CD14-positive monocyte (primary cell): ENCODE measurements at regions not wholly inside any gene's neighbourhood (a gene's known extent, or its start where the extent isn't known, plus 50 kb on each side); places are given as distances from the start of the nearest gene placed in this dataset.

ENCODE experiments used
- DNase-seq, 3 donors: peaks; one replicate each; pipeline ENCODE4 v3.0.0-alpha.2; 2011 to 2022
- H2AFZ ChIP-seq: 2 replicates; pipeline ENCODE4 v1.6.0; 2012; ENCODE audit warnings: mild to moderate bottlenecking, low read depth, low read length, inconsistent platforms; ENCODE audit not compliant: insufficient read depth, poor library complexity, severe bottlenecking
- H3K27ac ChIP-seq, 2 donors: 1 replicate in 1 of 2; 2 replicates in 1 of 2; pipeline ENCODE4 v1.5.1; 2012 to 2013; ENCODE audit warnings: low read length in 2 of 2, control low read depth in 1 of 2, inconsistent platforms in 1 of 2, low read depth in 1 of 2, mild to moderate bottlenecking in 1 of 2
- H3K27me3 ChIP-seq, 2 donors: one replicate each; pipeline versions ENCODE4 v1.6.0 to v1.6.1; 2011 to 2013; ENCODE audit warnings: low read length in 2 of 2; ENCODE audit not compliant: control insufficient read depth in 2 of 2, insufficient read depth in 2 of 2
- H3K36me3 ChIP-seq, 2 donors: replicated peaks in 1 of 2; 1 replicate in 1 of 2; 2 replicates in 1 of 2; pipeline versions ENCODE4 v1.5.1 to v1.6.1; 2012 to 2013; ENCODE audit warnings: low read length in 2 of 2, control low read depth in 1 of 2, inconsistent platforms in 1 of 2, mild to moderate bottlenecking in 1 of 2; ENCODE audit not compliant: insufficient read depth in 2 of 2, control insufficient read depth in 1 of 2
- H3K4me1 ChIP-seq, 2 donors: 1 replicate in 1 of 2; 2 replicates in 1 of 2; pipeline versions ENCODE4 v1.5.1 to v1.6.1; 2012 to 2013; ENCODE audit warnings: low read length in 2 of 2, control low read depth in 1 of 2, inconsistent platforms in 1 of 2, mild to moderate bottlenecking in 1 of 2, moderate library complexity in 1 of 2; ENCODE audit not compliant: insufficient read depth in 2 of 2, control insufficient read depth in 1 of 2
- H3K4me2 ChIP-seq: replicated peaks from 2 replicates; pipeline ENCODE3; 2012; ENCODE audit warnings: low read length, moderate library complexity, mild to moderate bottlenecking; ENCODE audit not compliant: poor library complexity, severe bottlenecking; ENCODE audit errors: extremely low read depth
- H3K4me3 ChIP-seq, 3 experiments: fragments of 200-600 bp in 1 of 3; sonication (generic) in 1 of 3; replicated peaks in 1 of 3; 1 replicate in 2 of 3; 2 replicates in 1 of 3; pipeline ENCODE4 v1.5.1; 2011 to 2013; ENCODE audit warnings: low read length in 3 of 3, mild to moderate bottlenecking in 3 of 3, control low read depth in 2 of 3, low read depth in 2 of 3, inconsistent platforms in 1 of 3, moderate library complexity in 1 of 3
- H3K79me2 ChIP-seq: 2 replicates; pipeline ENCODE4 v1.6.0; 2012; ENCODE audit warnings: mild to moderate bottlenecking, control low read depth, inconsistent platforms, low read length, moderate library complexity; ENCODE audit not compliant: insufficient read depth
- H3K9ac ChIP-seq: 2 replicates; pipeline ENCODE4 v1.6.0; 2017; ENCODE audit warnings: low read length, mild to moderate bottlenecking; ENCODE audit not compliant: insufficient read depth, poor library complexity, severe bottlenecking
- H3K9me3 ChIP-seq, 2 donors: replicated peaks in 1 of 2; 1 replicate in 1 of 2; 2 replicates in 1 of 2; pipeline versions ENCODE4 v1.5.1 to v1.6.1; 2012 to 2013; ENCODE audit warnings: low read length in 2 of 2, control low read depth in 1 of 2; ENCODE audit not compliant: control insufficient read depth in 1 of 2, insufficient read depth in 1 of 2
- H4K20me1 ChIP-seq: 2 replicates; pipeline ENCODE4 v1.6.0; 2012; ENCODE audit warnings: mild to moderate bottlenecking, low read length, control low read depth, moderate library complexity; ENCODE audit not compliant: insufficient read depth
- H3K27ac Mint-ChIP-seq, 7 donors: one replicate each; pipeline ENCODE4 v1.8.0; 2020; ENCODE audit warnings: mild to moderate bottlenecking in 7 of 7, mixed read lengths in 7 of 7, moderate library complexity in 6 of 7, inconsistent platforms in 2 of 7
- H3K27me3 Mint-ChIP-seq, 3 donors: one replicate each; pipeline ENCODE4 v1.8.0; 2021 to 2022; ENCODE audit warnings: low read depth in 3 of 3, mild to moderate bottlenecking in 3 of 3, mixed read lengths in 3 of 3, moderate library complexity in 3 of 3, inconsistent platforms in 1 of 3
- H3K36me3 Mint-ChIP-seq, 2 donors: one replicate each; pipeline ENCODE4 v1.8.0; 2020; ENCODE audit warnings: mixed read lengths in 2 of 2, inconsistent platforms in 1 of 2, mild to moderate bottlenecking in 1 of 2
- H3K4me1 Mint-ChIP-seq: one replicate; pipeline ENCODE4 v1.8.0; 2020; ENCODE audit warnings: mild to moderate bottlenecking, mixed read lengths
- H3K4me3 Mint-ChIP-seq, 2 donors: one replicate each; pipeline ENCODE4 v1.8.0; 2020; ENCODE audit warnings: mild to moderate bottlenecking in 2 of 2, mixed read lengths in 2 of 2, moderate library complexity in 1 of 2
- H3K9me3 Mint-ChIP-seq, 7 donors: one replicate each; pipeline ENCODE4 v1.8.0; 2020 to 2022; ENCODE audit warnings: mixed read lengths in 7 of 7, mild to moderate bottlenecking in 6 of 7, moderate library complexity in 6 of 7, inconsistent platforms in 2 of 7
- WGBS: methylation state at CpG from one replicate; pipeline ENCODE4 v1.1.5; 2013; ENCODE audit warnings: missing lambda C conversion rate; ENCODE audit not compliant: insufficient coverage; 5-methylcytosine and 5-hydroxymethylcytosine counted together
- intact Hi-C, 2 donors: fragments of 100-400 bp; cut with micrococcal nuclease; formaldehyde crosslinking; loops; one replicate each; pipeline versions ENCODE4 v1.15.0 to v1.15.1; 2023
- TF ChIP-seq, protein P1 (sequence below): fragments of 200-600 bp; IDR thresholded peaks from one replicate; pipeline ENCODE4 v1.8.0; 2022; ENCODE audit warnings: antibody characterized with exemption, mild to moderate bottlenecking

DNA sequence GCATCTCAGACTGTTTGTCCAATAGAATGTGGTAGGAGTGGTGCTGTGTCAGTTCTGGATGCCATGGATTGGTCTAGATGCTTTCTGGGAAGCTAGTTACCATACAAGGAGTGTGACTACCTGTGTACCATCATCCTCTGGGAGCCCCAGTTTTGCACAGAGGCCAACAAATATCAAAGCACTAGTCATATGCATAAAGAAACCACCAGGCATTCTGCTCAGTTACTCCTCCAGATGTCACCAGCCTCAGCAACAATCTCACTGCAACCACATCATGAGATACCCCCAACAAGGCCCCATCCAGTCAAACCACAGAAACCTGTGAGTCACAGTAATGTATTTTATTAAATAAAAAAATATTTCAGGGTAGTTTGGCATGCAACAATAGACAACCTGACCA lies 435.8 kb upstream of the CPEB2 start:
- Histone ChIP-seq H3K4me2 (no peak overlapping the region), H3K27ac (no peak overlapping the region), H3K79me2 (no peaks in the 10 kb centered on the region), H4K20me1 (no peaks in the 10 kb centered on the region), H3K9ac (no peak overlapping the region), H3K4me3 (no peak overlapping the region), H2AFZ (no peak overlapping the region), H3K27me3 (no peaks in the 10 kb centered on the region), H3K9me3 (peaks cover 8 to 13% of the 10 kb centered on the region in 2 donors), H3K4me1 (no peaks in the 10 kb centered on the region), H3K36me3 (no peaks in the 10 kb centered on the region)
- Mint-ChIP-seq H3K27ac (no peak overlapping the region), H3K4me3 (no peak overlapping the region), H3K4me1 (no peaks in the 10 kb centered on the region), H3K9me3 (peaks cover 5 to 18% (median 9%) of the 10 kb centered on the region in 7 donors), H3K27me3 (no peaks in the 10 kb centered on the region), H3K36me3 (no peaks in the 10 kb centered on the region)
- intact Hi-C loops = no loop called here
- TF ChIP-seq, protein P1, sequence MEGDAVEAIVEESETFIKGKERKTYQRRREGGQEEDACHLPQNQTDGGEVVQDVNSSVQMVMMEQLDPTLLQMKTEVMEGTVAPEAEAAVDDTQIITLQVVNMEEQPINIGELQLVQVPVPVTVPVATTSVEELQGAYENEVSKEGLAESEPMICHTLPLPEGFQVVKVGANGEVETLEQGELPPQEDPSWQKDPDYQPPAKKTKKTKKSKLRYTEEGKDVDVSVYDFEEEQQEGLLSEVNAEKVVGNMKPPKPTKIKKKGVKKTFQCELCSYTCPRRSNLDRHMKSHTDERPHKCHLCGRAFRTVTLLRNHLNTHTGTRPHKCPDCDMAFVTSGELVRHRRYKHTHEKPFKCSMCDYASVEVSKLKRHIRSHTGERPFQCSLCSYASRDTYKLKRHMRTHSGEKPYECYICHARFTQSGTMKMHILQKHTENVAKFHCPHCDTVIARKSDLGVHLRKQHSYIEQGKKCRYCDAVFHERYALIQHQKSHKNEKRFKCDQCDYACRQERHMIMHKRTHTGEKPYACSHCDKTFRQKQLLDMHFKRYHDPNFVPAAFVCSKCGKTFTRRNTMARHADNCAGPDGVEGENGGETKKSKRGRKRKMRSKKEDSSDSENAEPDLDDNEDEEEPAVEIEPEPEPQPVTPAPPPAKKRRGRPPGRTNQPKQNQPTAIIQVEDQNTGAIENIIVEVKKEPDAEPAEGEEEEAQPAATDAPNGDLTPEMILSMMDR = no peak
- no peak for DNase-seq

DNA sequence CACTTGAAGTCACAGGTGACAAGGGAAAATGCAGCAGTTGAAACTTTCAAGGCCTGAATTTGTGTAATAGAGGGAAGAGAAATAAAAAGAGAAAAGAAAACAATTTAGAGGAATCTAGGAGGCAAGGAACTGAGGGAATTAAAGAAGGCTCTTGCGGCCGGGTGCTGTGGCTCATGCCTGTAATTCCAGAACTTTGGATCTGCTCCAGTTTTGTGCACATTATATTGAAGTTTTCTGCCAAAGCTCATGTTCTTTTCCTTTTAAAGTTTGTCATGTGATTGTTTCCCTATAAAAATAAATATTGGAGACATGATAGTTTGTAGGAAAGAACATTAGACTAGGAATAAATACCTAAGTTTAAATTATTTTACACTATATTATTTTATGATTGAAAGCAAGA lies 433.9 kb upstream of the CPEB2 start:
- DNase-seq = no peak
- no peaks in the 10 kb centered on the region for H3K27me3 Mint-ChIP-seq
- H3K27me3 ChIP-seq = no peaks in the 10 kb centered on the region
- H3K9me3 Mint-ChIP-seq = peaks cover 5 to 16% (median 9%) of the 10 kb centered on the region in 7 donors
- no peak overlapping the region for H3K4me3 ChIP-seq
- H3K27ac ChIP-seq = no peak overlapping the region
- H3K4me1 Mint-ChIP-seq = no peaks in the 10 kb centered on the region
- no peaks in the 10 kb centered on the region for H3K4me1 ChIP-seq
- no CpG with 5 or more reads among the region's 2 CpGs for WGBS
- peaks cover 8 to 13% of the 10 kb centered on the region in 2 donors for H3K9me3 ChIP-seq
- no peak overlapping the region for H3K27ac Mint-ChIP-seq
- H4K20me1 ChIP-seq = no peaks in the 10 kb centered on the region
- H2AFZ ChIP-seq = no peak overlapping the region
- no peaks in the 10 kb centered on the region for H3K79me2 ChIP-seq
- H3K36me3 Mint-ChIP-seq = no peaks in the 10 kb centered on the region
- intact Hi-C loops = no loop called here
- H3K4me2 ChIP-seq = no peak overlapping the region
- no peaks in the 10 kb centered on the region for H3K36me3 ChIP-seq
- no peak overlapping the region for H3K4me3 Mint-ChIP-seq
- no peak overlapping the region for H3K9ac ChIP-seq
- TF ChIP-seq, protein P1 = no peak
